ENCODE measurements at regions not wholly inside any gene's neighbourhood (a gene's known extent, or its start where the extent isn't known, plus 50 kb on each side); places are given as distances from the start of the nearest gene placed in this dataset.

GRCh38 chr5:145661737-145662485 lies 173.2 kb downstream of the PRELID2 start:
- TF ChIP-seq ELK4 (CRISPR knock-in tag; IDR thresholded peaks at IDR 0.05; ENCODE audit: borderline replicate concordance): no peak
- no peak for TF ChIP-seq HIVEP1 (CRISPR knock-in tag; IDR thresholded peaks at IDR 0.05)
- no peak for TF ChIP-seq PRDM15 (CRISPR knock-in tag; IDR thresholded peaks at IDR 0.05)
- TF ChIP-seq NPAS2 (CRISPR knock-in tag; IDR thresholded peaks at IDR 0.05; ENCODE audit: borderline replicate concordance): no peak
- TF ChIP-seq MAX (IDR thresholded peaks at IDR 0.05): no peak
- no peak for TF ChIP-seq ZBTB49 (CRISPR knock-in tag; IDR thresholded peaks at IDR 0.05; ENCODE audit: borderline replicate concordance)
- no peak for TF ChIP-seq CREB1 (IDR thresholded peaks at IDR 0.05)
- no peak for TF ChIP-seq CREB1 (CRISPR knock-in tag; IDR thresholded peaks at IDR 0.05)
- no peak for TF ChIP-seq KDM1A (CRISPR knock-in tag; IDR thresholded peaks at IDR 0.05)
- TF ChIP-seq DPF2 (CRISPR knock-in tag; IDR thresholded peaks at IDR 0.05; ENCODE audit: borderline replicate concordance, low read depth): no peak
- TF ChIP-seq ZNF558 (CRISPR knock-in tag; IDR thresholded peaks at IDR 0.05; ENCODE audit: borderline replicate concordance): no peak
- TF ChIP-seq MAF1 (CRISPR knock-in tag; IDR thresholded peaks at IDR 0.05; ENCODE audit: borderline replicate concordance): no peak
- TF ChIP-seq ZNF562 (CRISPR knock-in tag; IDR thresholded peaks at IDR 0.05; ENCODE audit: borderline replicate concordance): no peak
- no peak for TF ChIP-seq USF2 (IDR thresholded peaks at IDR 0.05; ENCODE audit: low read depth, low read length)
- TF ChIP-seq USF2 (CRISPR knock-in tag; IDR thresholded peaks at IDR 0.05; ENCODE audit: borderline replicate concordance): no peak
- TF ChIP-seq ESRRA (CRISPR knock-in tag; IDR thresholded peaks at IDR 0.05; ENCODE audit: low read depth): no peak

Data from HepG2 (cell line).